NCI-H128 (cell line): ENCODE measurements at regions not wholly inside any gene's neighbourhood (a gene's known extent, or its start where the extent isn't known, plus 50 kb on each side); places are given as distances from the start of the nearest gene placed in this dataset.

Experiments
- DNase-seq: peaks from one replicate; lab custom pipeline; 2025; ENCODE audit not compliant: unreplicated experiment; lab: John Stamatoyannopoulos, UW

GRCh38 chr2:223107825-223108224 lies 55.8 kb downstream of the KCNE4 start:
- DNase-seq = no peak

- DNase-seq = no peak
Measured at GRCh38 chr2:223108351-223109050, 56.5 kb downstream of the KCNE4 start.

GRCh38 chr2:223109341-223109740 lies 57.4 kb downstream of the KCNE4 start:
- no peak for DNase-seq

- no peak for DNase-seq
Measured at GRCh38 chr2:223113161-223113560, 61.2 kb downstream of the KCNE4 start.

- no peak for DNase-seq
Measured at GRCh38 chr2:223114170-223114569, 62.2 kb downstream of the KCNE4 start.

- DNase-seq = no peak
Measured at GRCh38 chr2:223114917-223115316, 62.9 kb downstream of the KCNE4 start.

GRCh38 chr2:223117533-223117932 lies 65.5 kb downstream of the KCNE4 start:
- DNase-seq = no peak

- no peak for DNase-seq
Measured at GRCh38 chr2:223121283-223121682, 69.3 kb downstream of the KCNE4 start.

GRCh38 chr2:223122781-223123180 lies 70.8 kb downstream of the KCNE4 start:
- no peak for DNase-seq

- DNase-seq = no peak
Measured at GRCh38 chr2:223123855-223124610, 72.0 kb downstream of the KCNE4 start.

- DNase-seq = no peak
Measured at GRCh38 chr2:223141606-223142005, 89.6 kb downstream of the KCNE4 start.

- DNase-seq = no peak
Measured at GRCh38 chr2:223142118-223142517, 90.1 kb downstream of the KCNE4 start.

GRCh38 chr2:223147431-223147830 lies 95.4 kb downstream of the KCNE4 start:
- DNase-seq = no peak

GRCh38 chr2:223148516-223148915 lies 96.5 kb downstream of the KCNE4 start:
- no peak for DNase-seq

GRCh38 chr2:223155956-223156355 lies 104.0 kb downstream of the KCNE4 start:
- no peak for DNase-seq

GRCh38 chr2:223161873-223162458 lies 110.0 kb downstream of the KCNE4 start:
- no peak for DNase-seq

- DNase-seq = no peak
Measured at GRCh38 chr2:223165423-223166214, 113.6 kb downstream of the KCNE4 start.

- no peak for DNase-seq
Measured at GRCh38 chr2:223166215-223166493, 114.2 kb downstream of the KCNE4 start.

GRCh38 chr2:223166983-223167650 lies 115.1 kb downstream of the KCNE4 start:
- DNase-seq = no peak

- DNase-seq = no peak
Measured at GRCh38 chr2:223169830-223170605, 118.0 kb downstream of the KCNE4 start.
